ENCODE measurements at regions not wholly inside any gene's neighbourhood (a gene's known extent, or its start where the extent isn't known, plus 50 kb on each side); places are given as distances from the start of the nearest gene placed in this dataset.
A peak's percentile ranks its signal among the peaks of the same experiment; 100 is the strongest.
"Not testable (repeated sequence)": the region's sequence is repeated elsewhere in the genome, so short reads cannot be mapped to it uniquely, and the experiment has no call there.

- DNase-seq = no peak
Observed at GRCh38 chr2:88865801-88866371, 174.4 kb downstream of the RPIA start.

- no peak for DNase-seq
Observed at GRCh38 chr2:88866756-88867155, 175.3 kb downstream of the RPIA start.

GRCh38 chr2:88868861-88869260 is 177.4 kb downstream of the RPIA start:
- no peak for DNase-seq

DNA sequence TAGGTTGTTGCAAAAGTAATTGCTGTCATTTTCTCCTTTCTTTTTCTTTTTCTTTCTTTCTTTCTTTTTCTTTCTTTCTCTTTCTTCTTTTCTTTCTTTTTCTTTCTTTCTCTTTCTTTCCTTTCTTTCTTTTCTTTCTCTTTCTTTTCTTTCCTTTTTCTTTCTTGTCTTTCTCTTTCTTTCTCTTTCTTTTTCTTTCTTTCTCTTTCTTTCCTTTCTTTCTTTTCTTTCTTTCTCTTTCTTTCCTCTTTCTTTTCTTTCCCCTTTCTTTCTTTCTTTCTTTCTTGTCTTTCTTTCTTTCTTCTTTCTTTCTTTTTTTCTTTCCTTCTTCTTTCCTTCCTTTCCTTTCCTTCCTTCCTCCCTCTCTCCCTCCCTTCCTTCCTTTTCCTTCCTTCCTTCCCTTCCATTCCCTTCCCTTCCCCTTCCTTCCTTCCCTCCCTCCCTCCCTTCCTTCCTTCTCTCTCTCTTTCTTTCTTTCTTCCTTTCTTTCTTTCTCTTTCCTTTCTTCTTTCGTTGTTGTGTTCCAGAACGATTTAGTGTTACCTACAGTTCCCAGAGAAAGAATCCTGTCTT is 178.9 kb downstream of the RPIA start:
- DNase-seq = no peak

GRCh38 chr2:88871336-88871735 is 179.9 kb downstream of the RPIA start:
- no peak for DNase-seq

GRCh38 chr2:88873620-88874019 is 182.1 kb downstream of the RPIA start:
- no peak for DNase-seq

DNA sequence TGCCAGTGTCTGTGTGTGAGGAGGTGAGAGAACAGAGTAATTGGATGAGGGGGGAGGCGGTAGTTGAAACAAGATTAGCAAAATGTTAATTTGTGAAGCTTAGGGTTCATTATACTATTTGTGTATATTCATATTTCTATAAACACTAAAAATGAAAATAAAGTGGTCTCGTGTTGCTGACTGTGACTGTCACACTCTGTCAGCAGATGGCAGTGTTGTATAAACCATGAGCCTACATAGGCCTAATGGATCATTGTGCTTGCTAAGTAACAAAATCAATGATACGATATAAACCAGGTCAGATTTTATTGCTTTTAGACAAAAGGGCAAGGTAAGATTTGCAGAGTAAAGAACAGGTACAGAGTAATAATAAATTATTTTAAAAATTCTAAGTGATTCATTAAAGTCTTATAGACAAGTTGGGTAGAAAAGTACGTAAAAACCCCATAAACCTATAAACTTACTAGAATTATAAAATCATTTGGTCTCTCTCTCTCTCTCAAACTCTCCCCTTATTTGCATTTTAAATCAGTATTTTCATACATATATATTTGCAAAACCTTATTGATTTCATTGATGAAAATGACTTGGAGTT is 182.7 kb downstream of the RPIA start:
- DNase-seq = peak; percentile 10

- DNase-seq = no peak
Observed at GRCh38 chr2:88875736-88876135, 184.3 kb downstream of the RPIA start.

GRCh38 chr2:88880441-88880953 is 189.0 kb downstream of the RPIA start:
- DNase-seq = no peak

- no peak for DNase-seq
Observed at GRCh38 chr2:88885275-88885674, 193.8 kb downstream of the RPIA start.

DNA sequence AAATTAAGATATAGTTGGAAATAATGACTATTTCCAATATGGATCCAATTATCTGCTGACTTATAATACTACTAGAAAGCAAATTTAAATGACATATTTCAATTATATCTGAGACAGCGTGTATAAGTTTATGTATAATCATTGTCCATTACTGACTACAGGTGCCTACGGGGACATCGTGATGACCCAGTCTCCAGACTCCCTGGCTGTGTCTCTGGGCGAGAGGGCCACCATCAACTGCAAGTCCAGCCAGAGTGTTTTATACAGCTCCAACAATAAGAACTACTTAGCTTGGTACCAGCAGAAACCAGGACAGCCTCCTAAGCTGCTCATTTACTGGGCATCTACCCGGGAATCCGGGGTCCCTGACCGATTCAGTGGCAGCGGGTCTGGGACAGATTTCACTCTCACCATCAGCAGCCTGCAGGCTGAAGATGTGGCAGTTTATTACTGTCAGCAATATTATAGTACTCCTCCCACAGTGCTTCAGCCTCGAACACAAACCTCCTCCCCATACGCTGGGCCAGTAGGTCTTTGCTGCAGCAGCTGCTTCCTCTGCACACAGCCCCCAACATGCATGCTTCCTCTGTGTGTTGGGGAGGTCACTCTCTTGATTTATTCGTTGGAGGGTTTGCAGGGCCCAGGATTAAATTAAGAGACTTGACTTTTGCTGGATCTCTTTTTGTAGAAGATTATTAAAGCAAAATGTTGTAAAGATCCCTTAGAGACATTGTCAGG is 194.4 kb downstream of the RPIA start:
- no peak for DNase-seq

- not testable (repeated sequence) for DNase-seq
Observed at GRCh38 chr2:88887466-88887865, 196.0 kb downstream of the RPIA start.

GRCh38 chr2:88892207-88892606 is 200.7 kb downstream of the RPIA start:
- no peak for DNase-seq

GRCh38 chr2:88892788-88893187 is 201.3 kb downstream of the RPIA start:
- DNase-seq = no peak

- no peak for DNase-seq
Observed at GRCh38 chr2:88896971-88897370, 205.5 kb downstream of the RPIA start.

- DNase-seq = no peak
Observed at GRCh38 chr2:88897715-88898114, 206.2 kb downstream of the RPIA start.

DNA sequence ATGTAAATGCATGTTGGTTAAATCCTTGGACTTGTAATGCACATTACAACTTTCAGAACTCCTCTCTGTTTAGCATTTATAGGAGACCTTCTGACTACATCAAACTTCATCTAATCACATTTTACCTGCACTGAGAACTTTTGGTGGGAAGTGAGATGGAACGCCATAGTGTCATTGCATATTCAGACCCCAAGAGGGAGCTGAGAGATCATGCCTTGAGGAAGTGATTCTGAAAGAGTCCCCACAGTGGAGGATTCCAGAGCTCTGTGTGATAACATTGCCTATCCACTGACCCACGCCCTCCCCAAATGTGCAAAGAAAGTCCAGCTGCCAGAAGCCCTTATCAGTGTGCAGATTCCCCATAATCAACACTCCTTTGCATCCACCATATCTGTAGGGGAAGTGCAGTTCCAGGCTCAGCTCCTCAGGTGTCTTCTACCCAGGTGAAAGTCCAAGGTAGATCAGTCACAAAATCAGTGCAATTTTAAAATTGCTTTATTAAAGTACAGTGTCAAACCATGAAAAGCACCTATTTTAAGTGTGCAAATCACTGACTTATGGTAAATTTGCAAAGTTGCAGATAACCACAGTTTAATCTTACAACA is 212.4 kb downstream of the RPIA start:
- no peak for DNase-seq

GRCh38 chr2:88913280-88913679 is 221.8 kb downstream of the RPIA start:
- DNase-seq = no peak

GRCh38 chr2:88919087-88919738 is 227.7 kb downstream of the RPIA start:
- DNase-seq = no peak

GRCh38 chr2:88920399-88920798 is 228.9 kb downstream of the RPIA start:
- not testable (repeated sequence) for DNase-seq

GRCh38 chr2:88924533-88924932 is 233.1 kb downstream of the RPIA start:
- DNase-seq = no peak

- DNase-seq = no peak
Observed at GRCh38 chr2:88925770-88926462, 234.4 kb downstream of the RPIA start.
